ENCODE measurements at regions not wholly inside any gene's neighbourhood (a gene's known extent, or its start where the extent isn't known, plus 50 kb on each side); places are given as distances from the start of the nearest gene placed in this dataset.
"Not testable (repeated sequence)": the region's sequence is repeated elsewhere in the genome, so short reads cannot be mapped to it uniquely, and the experiment has no call there.

DNA sequence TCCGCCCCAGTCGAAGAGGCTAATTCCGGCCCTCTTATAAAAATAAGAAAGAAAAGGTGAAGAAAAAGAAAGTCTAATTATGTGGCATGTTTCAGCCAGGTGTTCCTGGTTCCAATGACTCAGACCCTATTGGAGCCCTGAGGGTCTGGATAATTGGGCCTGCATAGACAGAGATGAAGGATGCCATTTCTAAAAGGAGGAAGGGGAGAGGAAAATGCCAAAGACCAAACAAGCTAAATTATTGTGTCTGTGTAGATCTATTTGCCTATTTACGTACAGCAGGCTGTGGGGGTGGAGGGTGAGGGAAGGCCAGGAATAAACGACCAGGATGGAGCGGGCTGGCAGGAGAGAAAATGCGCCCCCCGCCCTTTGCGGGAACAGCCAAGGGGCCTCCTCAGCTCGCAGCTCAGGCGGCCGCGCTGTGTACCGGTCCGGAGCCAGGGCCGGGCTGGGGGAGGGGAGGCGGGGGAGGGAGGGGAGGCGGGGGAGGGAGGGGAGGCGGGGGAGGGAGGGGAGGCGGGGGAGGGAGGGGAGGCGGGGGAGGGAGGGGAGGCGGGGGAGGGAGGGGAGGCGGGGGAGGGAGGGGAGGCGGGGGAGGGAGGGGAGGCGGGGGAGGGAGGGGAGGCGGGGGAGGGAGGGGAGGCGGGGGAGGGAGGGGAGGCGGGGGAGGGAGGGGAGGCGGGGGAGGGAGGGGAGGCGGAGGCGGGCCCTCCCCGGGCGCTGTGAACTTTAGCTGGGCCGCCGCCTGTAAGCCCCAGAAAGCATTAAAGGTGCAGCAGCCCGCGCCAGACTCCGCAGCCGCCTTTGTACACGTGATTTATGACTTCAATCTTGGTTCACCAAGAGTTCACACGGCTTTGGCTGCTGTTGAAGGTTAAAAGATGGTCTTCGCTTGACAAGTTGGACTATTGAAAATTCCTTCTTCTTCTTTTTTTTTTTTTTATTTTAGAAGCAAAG is 113.0 kb upstream of the FOXD4L5 start:
- H3K4me3 ChIP-seq; BruUV-seq (replicated peaks); H3K79me2 ChIP-seq (ENCODE audit: control insufficient read depth, insufficient read depth, low read length); H3K4me1 ChIP-seq (ENCODE audit: control insufficient read depth, insufficient read depth, low read length); H2AFZ ChIP-seq (ENCODE audit: control insufficient read depth, low read depth, low read length); H3K9me3 ChIP-seq (replicated peaks; ENCODE audit: control insufficient read depth, insufficient read depth, low read length); H3K36me3 ChIP-seq (ENCODE audit: control insufficient read depth in 2 of 2, insufficient read depth in 2 of 2, low read length in 1 of 2); SMC1A ChIA-PET (ENCODE audit: uncharacterized antibody, unreplicated experiment); H4K20me1 ChIP-seq (ENCODE audit: control insufficient read depth, insufficient read depth); POLR2A ChIA-PET; H3K27ac ChIP-seq (ENCODE audit: control insufficient read depth, insufficient read depth); RAD21 ChIA-PET (ENCODE audit: unreplicated experiment); H3K27me3 ChIP-seq (replicated peaks in 1 of 2; ENCODE audit: control insufficient read depth in 2 of 2, insufficient read depth in 2 of 2, low read length in 1 of 2); H3K9ac ChIP-seq (ENCODE audit: control insufficient read depth, insufficient read depth, low read length); CTCF ChIA-PET; DNase-seq (ENCODE audit: low read depth, low spot score); FAIRE-seq; ATAC-seq; in situ Hi-C loops (cut with MboI); intact Hi-C loops (cut with micrococcal nuclease; ENCODE audit: unreplicated experiment); H3K4me2 ChIP-seq (ENCODE audit: control insufficient read depth, insufficient read depth): not testable (repeated sequence)
- 70% methylated on average over 21 of the region's 42 CpGs for WGBS (ENCODE audit: insufficient coverage, insufficient replicate concordance, low lambda C conversion rate, missing lambda C conversion rate)

DNA sequence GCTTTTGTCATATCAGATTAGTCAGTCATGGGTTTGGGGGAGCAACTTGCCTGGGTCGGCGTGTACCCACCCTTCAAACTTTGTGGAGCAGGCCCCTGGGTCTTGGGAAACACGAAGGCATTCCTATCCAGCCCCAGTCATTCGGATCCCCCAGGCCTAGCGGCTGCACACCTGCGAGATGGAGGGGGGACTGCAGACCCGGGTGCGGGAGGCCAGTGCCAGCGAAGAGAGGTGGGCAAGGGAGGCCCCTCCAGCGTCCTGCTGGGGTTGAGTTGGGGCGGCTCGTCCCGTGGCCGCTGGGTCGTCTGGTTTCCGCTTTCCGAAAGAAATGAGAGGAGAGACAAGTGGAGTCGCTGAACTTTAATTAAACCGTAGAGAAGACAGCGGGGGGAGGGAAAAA is 112.2 kb upstream of the FOXD4L5 start:
- H3K79me2 ChIP-seq (ENCODE audit: control insufficient read depth, insufficient read depth, low read length); H3K4me2 ChIP-seq (ENCODE audit: control insufficient read depth, insufficient read depth); FAIRE-seq; H3K27ac ChIP-seq (ENCODE audit: control insufficient read depth, insufficient read depth); H3K4me1 ChIP-seq (ENCODE audit: control insufficient read depth, insufficient read depth, low read length); POLR2A ChIA-PET; DNase-seq (ENCODE audit: low read depth, low spot score); H3K9me3 ChIP-seq (replicated peaks; ENCODE audit: control insufficient read depth, insufficient read depth, low read length); BruUV-seq (replicated peaks); H4K20me1 ChIP-seq (ENCODE audit: control insufficient read depth, insufficient read depth); CTCF ChIA-PET; H3K36me3 ChIP-seq (ENCODE audit: control insufficient read depth in 2 of 2, insufficient read depth in 2 of 2, low read length in 1 of 2); H3K4me3 ChIP-seq; in situ Hi-C loops (cut with MboI); intact Hi-C loops (cut with micrococcal nuclease; ENCODE audit: unreplicated experiment); H2AFZ ChIP-seq (ENCODE audit: control insufficient read depth, low read depth, low read length); H3K27me3 ChIP-seq (replicated peaks in 1 of 2; ENCODE audit: control insufficient read depth in 2 of 2, insufficient read depth in 2 of 2, low read length in 1 of 2); SMC1A ChIA-PET (ENCODE audit: uncharacterized antibody, unreplicated experiment); ATAC-seq; RAD21 ChIA-PET (ENCODE audit: unreplicated experiment); H3K9ac ChIP-seq (ENCODE audit: control insufficient read depth, insufficient read depth, low read length): not testable (repeated sequence)
- WGBS (ENCODE audit: insufficient coverage, insufficient replicate concordance, low lambda C conversion rate, missing lambda C conversion rate) = 37% methylated on average over 16 of the region's 20 CpGs

- CTCF ChIA-PET; BruUV-seq (replicated peaks); H3K4me2 ChIP-seq (ENCODE audit: control insufficient read depth, insufficient read depth); ATAC-seq; H3K79me2 ChIP-seq (ENCODE audit: control insufficient read depth, insufficient read depth, low read length); H3K9me3 ChIP-seq (replicated peaks; ENCODE audit: control insufficient read depth, insufficient read depth, low read length); SMC1A ChIA-PET (ENCODE audit: uncharacterized antibody, unreplicated experiment); H4K20me1 ChIP-seq (ENCODE audit: control insufficient read depth, insufficient read depth); H3K4me1 ChIP-seq (ENCODE audit: control insufficient read depth, insufficient read depth, low read length); H3K27me3 ChIP-seq (replicated peaks in 1 of 2; ENCODE audit: control insufficient read depth in 2 of 2, insufficient read depth in 2 of 2, low read length in 1 of 2); in situ Hi-C loops (cut with MboI); intact Hi-C loops (cut with micrococcal nuclease; ENCODE audit: unreplicated experiment); H3K36me3 ChIP-seq (ENCODE audit: control insufficient read depth in 2 of 2, insufficient read depth in 2 of 2, low read length in 1 of 2); H3K27ac ChIP-seq (ENCODE audit: control insufficient read depth, insufficient read depth); RAD21 ChIA-PET (ENCODE audit: unreplicated experiment); H2AFZ ChIP-seq (ENCODE audit: control insufficient read depth, low read depth, low read length); H3K9ac ChIP-seq (ENCODE audit: control insufficient read depth, insufficient read depth, low read length); DNase-seq (ENCODE audit: low read depth, low spot score); POLR2A ChIA-PET; FAIRE-seq; H3K4me3 ChIP-seq: not testable (repeated sequence)
- WGBS (ENCODE audit: insufficient coverage, insufficient replicate concordance, low lambda C conversion rate, missing lambda C conversion rate) = 51% methylated on average over 8 of the region's 10 CpGs
These were observed 111.6 kb upstream of the FOXD4L5 start for GRCh38 chr9:65396601-65397000.

- POLR2A ChIA-PET; H4K20me1 ChIP-seq (ENCODE audit: control insufficient read depth, insufficient read depth); H3K27ac ChIP-seq (ENCODE audit: control insufficient read depth, insufficient read depth); H3K4me1 ChIP-seq (ENCODE audit: control insufficient read depth, insufficient read depth, low read length); CTCF ChIA-PET; intact Hi-C loops (cut with micrococcal nuclease; ENCODE audit: unreplicated experiment); H3K27me3 ChIP-seq (replicated peaks in 1 of 2; ENCODE audit: control insufficient read depth in 2 of 2, insufficient read depth in 2 of 2, low read length in 1 of 2); H2AFZ ChIP-seq (ENCODE audit: control insufficient read depth, low read depth, low read length); H3K4me2 ChIP-seq (ENCODE audit: control insufficient read depth, insufficient read depth); H3K79me2 ChIP-seq (ENCODE audit: control insufficient read depth, insufficient read depth, low read length); SMC1A ChIA-PET (ENCODE audit: uncharacterized antibody, unreplicated experiment); H3K9me3 ChIP-seq (replicated peaks; ENCODE audit: control insufficient read depth, insufficient read depth, low read length); BruUV-seq (replicated peaks); FAIRE-seq; in situ Hi-C loops (cut with MboI); H3K36me3 ChIP-seq (ENCODE audit: control insufficient read depth in 2 of 2, insufficient read depth in 2 of 2, low read length in 1 of 2); H3K9ac ChIP-seq (ENCODE audit: control insufficient read depth, insufficient read depth, low read length); ATAC-seq; DNase-seq (ENCODE audit: low read depth, low spot score); RAD21 ChIA-PET (ENCODE audit: unreplicated experiment); H3K4me3 ChIP-seq: not testable (repeated sequence)
- WGBS (ENCODE audit: insufficient coverage, insufficient replicate concordance, low lambda C conversion rate, missing lambda C conversion rate) = 51% methylated on average over 13 of the region's 15 CpGs
These were observed 110.8 kb upstream of the FOXD4L5 start for GRCh38 chr9:65395789-65396188.

Measured in GM12878 (cell line).